NCI-H1092 (cell line): ENCODE measurements at regions not wholly inside any gene's neighbourhood (a gene's known extent, or its start where the extent isn't known, plus 50 kb on each side); places are given as distances from the start of the nearest gene placed in this dataset.
"Not testable (repeated sequence)": the region's sequence is repeated elsewhere in the genome, so short reads cannot be mapped to it uniquely, and the experiment has no call there.

ENCODE experiments used
- DNase-seq: peaks from one replicate; lab custom pipeline; 2025; lab: John Stamatoyannopoulos, UW

DNA sequence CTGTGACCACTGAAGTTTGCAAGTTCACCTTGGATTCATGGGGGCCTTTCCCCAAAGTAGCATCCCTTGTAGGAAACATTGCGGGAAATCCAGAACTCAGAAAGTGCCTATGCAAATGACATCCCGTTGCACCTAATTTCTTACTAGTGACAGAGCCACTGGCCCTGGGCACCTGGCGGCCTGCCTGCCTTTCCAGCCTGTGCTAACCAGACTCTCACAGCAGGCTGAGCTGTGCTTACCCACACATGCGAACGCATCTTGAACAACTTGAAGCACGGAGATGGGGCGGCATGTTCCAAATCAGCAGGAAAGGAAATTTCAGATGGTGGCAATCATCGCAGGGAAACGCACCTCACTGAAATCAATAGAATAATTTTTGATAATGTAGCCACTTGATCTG is 405.8 kb downstream of the TMEM182 start:
- no peak for DNase-seq

DNA sequence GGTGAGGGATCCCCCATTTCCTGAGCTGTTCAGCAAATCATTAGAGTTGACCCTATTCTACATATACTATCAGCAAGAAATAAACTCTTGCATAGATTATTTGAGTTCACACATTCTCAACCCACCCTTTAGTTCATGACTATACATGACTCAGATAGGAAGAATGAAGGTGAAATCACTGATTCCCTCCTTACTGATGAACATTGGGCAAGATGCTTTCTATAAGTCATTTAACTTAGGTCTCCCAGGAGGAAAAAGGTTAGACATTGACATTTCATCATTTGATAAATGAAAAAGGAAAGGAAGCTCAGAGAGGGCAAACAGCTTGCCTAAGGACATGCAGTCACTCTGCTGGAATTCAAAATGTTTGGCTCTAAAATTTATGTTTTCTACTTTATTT is 408.0 kb downstream of the TMEM182 start:
- no peak for DNase-seq

GRCh38 chr2:103172821-103173220 is 411.0 kb downstream of the TMEM182 start:
- DNase-seq: no peak

DNA sequence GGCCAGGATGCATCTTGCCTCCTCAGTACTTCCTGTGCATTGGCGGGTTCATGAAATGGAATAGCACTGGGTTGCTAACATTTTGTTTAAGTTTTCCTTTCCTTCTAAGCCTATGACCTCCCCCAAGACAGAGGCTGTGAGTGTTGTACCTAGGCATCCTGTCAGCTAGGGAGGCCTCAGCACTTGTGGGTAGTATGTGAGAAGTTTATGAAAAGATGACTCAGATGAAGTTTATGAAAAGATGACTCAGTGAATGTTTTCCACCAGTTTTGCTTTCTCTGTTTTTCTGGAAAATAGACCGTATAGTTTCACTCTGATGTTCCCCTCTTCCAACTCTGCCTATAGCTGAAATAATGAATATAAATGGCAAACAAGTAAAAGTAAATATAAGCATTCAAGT is 412.9 kb downstream of the TMEM182 start:
- no peak for DNase-seq

DNA sequence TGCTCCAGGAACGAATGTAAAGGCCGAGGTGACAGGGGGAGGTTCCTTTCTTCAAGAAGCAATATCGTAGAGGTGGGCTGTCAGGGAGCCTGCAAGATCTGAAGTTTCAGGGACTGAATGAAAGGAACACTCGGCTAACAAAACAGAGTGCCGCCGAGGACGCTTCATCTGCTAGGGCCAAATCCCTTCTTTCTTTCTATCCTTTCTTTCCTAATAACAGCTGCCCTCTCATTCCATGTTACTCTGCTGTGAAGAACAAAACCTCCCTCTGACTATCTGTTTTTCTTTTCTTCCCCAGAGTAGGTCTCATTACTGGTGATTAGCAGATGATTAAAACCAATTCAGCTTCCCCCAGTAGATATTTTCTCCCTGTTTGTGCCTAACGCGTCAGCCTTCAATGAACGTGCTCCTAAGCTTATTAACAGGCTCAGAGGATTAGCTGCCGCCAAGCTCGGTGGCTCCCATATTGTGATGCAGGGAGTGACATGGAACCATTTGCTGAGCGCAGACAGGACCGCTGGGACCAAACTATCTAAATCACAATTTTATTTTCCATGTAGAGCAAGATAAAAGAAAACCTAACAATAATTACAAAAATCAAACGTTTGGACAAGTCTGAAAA is 414.6 kb downstream of the TMEM182 start:
- DNase-seq: no peak

GRCh38 chr2:103179798-103180197 is 418.0 kb downstream of the TMEM182 start:
- no peak for DNase-seq

GRCh38 chr2:103183061-103183460 is 421.2 kb downstream of the TMEM182 start:
- DNase-seq: no peak

DNA sequence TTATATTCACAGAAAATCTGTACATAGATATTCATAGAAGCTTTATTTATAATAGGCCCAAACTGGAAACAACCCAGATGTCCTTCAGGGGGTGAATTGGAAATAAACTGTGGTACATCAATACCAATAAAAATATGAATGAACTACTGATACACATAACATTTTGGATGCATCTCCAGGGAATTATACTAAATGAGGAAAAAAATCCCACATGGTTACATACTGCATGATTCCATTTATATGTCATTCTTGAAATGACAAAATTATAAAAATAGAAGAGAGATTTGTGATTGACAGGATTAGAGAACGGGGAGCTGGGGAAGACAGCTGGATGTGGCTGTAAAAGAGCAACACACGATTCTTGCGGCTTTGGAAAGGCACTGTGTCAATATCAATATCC is 435.0 kb downstream of the TMEM182 start:
- DNase-seq: no peak

- not testable (repeated sequence) for DNase-seq
Observed at GRCh38 chr2:103200774-103201173, 438.9 kb downstream of the TMEM182 start.

DNA sequence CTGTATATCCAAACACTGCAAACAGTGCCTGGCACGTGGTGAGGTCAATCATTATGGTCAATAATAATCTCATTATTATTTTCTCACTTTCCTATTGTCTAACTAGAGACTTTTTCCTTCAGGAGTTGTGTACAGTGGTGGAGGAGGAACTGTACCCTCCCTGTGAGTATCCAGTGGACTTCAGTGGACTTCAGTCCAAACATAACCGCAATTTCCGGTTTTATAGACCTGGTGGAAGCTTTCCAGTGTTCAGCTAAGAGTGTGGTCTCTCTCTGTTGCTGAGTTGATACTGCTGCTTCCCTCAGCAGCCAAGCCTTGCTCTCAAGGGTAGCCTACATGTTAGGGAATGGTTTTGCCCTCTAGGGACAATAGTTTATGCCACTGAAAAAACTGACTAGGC is 447.1 kb downstream of the TMEM182 start:
- DNase-seq: no peak

DNA sequence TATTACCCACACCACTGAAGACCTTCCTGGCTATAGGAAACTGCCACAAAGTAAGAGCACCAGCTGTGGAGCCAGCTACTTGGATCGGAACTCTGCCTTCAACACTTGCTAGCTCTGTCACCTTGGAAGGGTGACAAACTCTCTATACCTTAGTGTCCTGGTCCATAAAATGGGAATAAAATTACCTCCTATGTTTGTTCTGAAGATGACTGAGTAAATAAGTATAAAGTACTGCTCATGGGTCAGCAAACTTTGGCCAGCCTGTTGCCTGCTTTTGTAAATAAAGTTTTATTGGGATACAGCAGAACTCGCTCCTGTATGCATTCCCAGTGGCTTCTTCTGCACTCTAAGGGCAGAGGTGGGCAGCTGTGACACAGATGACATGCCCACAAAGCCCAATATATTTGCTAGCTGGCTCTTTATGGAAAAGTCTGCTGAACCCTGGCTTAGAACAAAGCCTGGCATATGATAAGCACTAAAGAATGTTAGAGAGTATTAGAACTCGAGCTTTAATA is 451.3 kb downstream of the TMEM182 start:
- no peak for DNase-seq

DNA sequence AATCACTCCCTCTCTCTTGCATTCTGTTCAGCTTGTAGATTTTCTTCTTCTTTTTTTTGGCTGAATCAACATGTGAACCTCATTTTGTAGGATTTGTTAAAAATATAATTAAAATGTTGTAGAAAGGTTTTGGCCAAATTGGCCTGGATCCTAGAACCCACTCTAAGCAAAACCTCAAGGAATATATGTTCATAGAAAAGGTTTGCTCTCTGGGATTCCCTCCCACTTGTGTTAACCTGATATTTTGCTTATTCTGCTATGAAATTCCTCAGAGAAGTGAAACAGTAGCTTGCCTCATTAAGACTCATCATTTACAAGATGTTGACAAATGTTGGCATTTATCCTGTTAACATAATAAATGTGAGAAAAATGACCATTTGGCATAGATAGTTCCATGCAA is 456.7 kb downstream of the TMEM182 start:
- no peak for DNase-seq

DNA sequence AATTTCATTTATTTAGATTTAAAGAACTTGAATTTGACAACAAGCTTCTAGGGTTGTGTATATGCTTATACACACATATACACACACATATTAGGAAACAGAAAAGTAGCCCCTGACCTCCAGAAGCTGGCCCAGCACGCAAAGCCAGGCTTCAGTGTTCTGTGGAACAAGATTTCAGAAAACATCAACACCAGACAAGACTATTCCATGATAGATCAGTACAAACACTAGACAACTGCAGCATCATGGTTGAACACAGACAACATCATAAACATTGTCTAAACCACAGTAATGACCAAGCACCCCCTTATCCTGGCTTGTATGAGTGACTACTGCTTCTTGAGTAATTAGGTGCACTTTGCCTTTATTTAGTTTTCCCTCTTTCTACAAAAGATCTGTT is 457.6 kb downstream of the TMEM182 start:
- DNase-seq: no peak

DNA sequence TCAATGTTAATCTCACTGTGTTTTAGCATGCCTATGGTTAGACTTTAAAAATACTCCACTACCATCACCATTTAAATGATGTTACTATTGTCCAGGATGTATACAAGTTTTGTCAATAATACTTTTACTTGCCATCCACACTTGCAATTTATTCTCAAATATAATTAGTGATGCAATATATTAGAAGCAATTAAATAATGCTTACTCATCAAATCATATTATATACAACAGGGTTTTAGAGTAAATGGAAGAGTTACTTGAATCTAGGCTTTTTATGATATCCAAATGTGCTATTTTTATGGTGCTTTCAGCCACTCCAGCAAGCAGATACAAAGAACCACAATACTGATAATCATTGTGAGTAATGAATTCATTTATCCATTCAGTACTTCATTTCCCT is 461.1 kb downstream of the TMEM182 start:
- DNase-seq: no peak

DNA sequence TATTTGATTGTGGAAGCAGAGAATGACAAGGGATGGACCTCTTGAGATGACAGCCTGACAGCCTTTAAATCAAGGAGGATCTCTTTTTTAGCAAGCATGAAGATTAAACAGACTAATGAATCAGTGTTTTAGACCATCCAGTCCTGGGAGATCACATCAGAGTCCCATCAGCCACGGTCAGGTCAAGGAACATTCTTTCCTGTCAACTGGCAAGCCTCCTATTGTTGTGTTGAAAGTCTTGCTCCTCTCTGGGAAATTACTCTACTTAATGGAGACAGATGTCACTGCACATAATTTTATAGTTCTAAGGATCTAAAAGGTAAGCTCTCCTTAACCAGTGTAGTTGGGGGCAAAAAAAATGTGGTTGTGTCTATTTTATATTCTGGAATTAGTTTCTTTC is 469.0 kb downstream of the TMEM182 start:
- no peak for DNase-seq

- no peak for DNase-seq
Observed at GRCh38 chr2:103232865-103233264, 471.0 kb downstream of the TMEM182 start.

DNA sequence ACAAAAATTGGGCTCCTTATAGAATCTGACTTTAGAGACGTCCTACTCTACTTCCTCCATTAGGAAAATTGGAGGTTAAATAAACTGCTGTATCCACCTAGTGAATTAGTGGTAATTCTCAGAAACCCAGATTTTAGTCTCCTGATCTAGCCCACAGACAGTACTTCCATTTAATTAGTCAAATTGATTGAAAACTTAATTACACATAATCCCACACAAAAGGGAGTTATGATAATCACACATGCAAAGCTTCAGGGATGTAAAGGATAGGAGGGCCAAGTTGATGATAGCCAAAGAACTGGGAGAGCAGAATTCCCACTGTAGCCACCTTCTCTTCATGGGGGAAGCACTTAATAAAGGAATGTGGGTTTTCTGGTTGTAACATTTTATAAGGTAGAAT is 471.9 kb downstream of the TMEM182 start:
- DNase-seq: no peak

DNA sequence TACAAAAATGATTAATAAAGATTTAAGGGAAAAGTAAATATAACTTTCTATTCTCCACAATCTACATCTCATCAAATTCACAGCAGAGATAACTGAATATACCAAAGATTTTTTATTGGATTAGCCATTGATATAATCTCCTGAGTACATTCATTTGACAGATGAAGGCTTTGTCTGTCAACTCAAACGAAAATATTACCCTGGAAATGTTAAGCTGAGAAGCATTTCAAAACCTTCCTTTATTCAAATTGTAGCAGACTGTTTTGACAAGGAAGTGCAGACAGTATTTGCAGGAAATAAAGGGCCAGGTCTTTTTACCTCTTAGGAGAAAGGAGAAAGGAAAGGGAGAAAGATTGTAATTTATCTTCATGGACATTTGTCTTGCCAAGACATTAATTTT is 473.5 kb downstream of the TMEM182 start:
- DNase-seq: no peak

GRCh38 chr2:103249462-103249861 is 487.6 kb downstream of the TMEM182 start:
- no peak for DNase-seq

DNA sequence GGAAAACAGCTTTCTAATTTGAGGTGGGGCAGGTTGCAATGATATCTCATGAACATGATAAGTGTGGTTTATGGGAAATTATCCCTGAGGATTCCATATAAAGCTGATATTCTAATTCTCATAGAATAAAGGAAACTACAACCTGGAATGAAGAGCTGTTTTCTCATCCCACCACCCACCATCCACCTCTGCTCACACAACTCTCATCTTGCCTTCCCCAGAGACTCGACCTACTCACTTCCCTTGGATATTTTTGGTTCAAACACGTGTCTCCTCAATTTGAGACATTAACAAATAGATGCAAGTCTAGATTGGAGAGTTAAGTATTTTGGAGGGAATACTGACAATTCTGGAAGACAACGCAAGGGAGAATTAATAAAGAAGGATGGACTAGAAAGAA is 490.9 kb downstream of the TMEM182 start:
- no peak for DNase-seq

DNA sequence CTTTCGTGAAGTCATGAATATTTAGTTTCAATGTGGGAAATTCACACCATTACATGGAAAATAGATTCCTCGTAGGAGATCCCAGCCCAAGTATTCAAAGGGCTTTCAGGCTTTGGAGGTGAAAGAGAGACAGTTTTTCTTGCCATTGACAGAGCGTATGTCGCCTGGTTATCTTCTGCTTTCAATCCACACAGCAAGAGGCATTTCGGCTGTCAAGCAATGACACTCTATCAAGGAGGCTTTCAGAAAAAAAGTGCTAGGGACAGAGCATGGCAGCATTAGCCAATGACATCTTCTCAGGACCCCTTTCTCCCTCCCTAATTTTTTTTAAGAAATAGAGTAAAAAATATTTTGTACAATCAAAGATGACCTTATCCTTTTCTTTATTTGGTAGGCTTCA is 492.8 kb downstream of the TMEM182 start:
- no peak for DNase-seq

DNA sequence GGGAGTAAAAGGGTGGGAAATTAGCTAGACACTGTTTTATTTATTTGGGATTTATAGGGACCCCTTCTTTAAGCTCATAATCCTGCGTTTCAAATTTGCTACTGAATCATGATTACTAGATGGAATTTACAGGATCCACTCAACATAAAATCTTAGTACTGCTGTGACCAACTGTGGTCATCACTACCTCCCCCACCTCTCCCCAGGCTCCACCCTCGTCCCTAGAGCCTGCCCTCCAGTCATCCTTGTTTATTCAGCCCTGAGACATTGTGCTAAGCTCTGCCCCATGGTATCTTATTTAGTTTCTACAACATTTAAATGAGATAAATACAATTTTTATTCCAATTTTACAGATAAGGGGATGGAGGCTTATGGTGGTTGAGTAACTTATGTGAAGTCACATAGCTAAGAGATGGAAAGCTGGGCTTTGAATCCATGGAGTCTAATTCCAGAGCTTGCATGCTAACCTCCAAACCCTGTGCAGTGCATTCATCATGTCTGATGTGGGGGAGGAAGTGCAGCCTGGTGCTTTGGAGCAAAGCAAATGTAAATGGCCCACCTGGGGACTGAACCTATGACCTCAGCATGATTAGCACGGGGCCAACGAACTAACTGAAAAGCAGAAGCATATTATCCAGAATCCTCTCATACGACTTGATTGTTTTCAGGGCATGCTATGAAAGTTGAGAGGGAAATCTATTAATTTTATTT is 502.4 kb downstream of the TMEM182 start:
- DNase-seq: no peak

DNA sequence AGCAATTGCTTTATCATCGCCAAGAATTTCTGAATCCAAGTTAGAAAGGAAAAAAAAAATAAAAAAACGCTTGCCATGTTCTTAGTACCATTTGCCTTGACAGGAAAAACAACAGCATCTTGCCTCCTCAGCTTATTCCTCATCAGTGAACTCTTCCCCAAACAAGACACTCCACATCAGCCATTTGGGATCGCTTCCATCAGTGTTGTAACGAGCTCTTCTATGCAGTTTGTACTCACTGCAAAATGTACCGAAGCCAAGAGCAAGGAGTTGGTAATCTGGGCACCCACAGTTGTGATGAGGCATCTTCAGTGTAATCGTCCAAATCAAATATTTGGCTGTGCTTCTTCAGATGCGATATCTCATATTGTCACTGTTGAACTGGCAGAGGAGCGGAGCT is 503.7 kb downstream of the TMEM182 start:
- DNase-seq: no peak
